Mesendoderm (in vitro differentiated cells): ENCODE measurements at regions not wholly inside any gene's neighbourhood (a gene's known extent, or its start where the extent isn't known, plus 50 kb on each side); places are given as distances from the start of the nearest gene placed in this dataset.
"Not testable (repeated sequence)": the region's sequence is repeated elsewhere in the genome, so short reads cannot be mapped to it uniquely, and the experiment has no call there.

Source experiments
- DNase-seq: peaks from one replicate; pipeline ENCODE4 v3.0.0; 2013
- H2AK5ac ChIP-seq: 2 replicates; pipeline ENCODE4 v1.6.1; 2013; ENCODE audit warnings: low read length, inconsistent platforms
- H2BK120ac ChIP-seq: 2 replicates; pipeline ENCODE4 v1.6.1; 2013; ENCODE audit warnings: low read depth, mild to moderate bottlenecking, low read length, moderate library complexity, mixed read lengths
- H2BK15ac ChIP-seq: replicated peaks from 2 replicates; pipeline ENCODE4 v1.6.1; 2013; ENCODE audit warnings: low read depth, mild to moderate bottlenecking, moderate library complexity
- H2BK5ac ChIP-seq: 2 replicates; pipeline ENCODE4 v1.6.1; 2013; ENCODE audit warnings: low read length, inconsistent platforms
- H3K18ac ChIP-seq: 2 replicates; pipeline ENCODE4 v1.6.1; 2013; ENCODE audit warnings: mild to moderate bottlenecking, low read length, mixed read lengths
- H3K23ac ChIP-seq: one replicate; pipeline ENCODE4 v1.6.1; 2013; ENCODE audit warnings: low read length
- H3K27ac ChIP-seq: 2 replicates; pipeline ENCODE4 v1.5.1; 2013; ENCODE audit warnings: low read depth, mild to moderate bottlenecking, inconsistent platforms, low read length, moderate library complexity
- H3K27me3 ChIP-seq: 2 replicates; pipeline ENCODE4 v1.6.1; 2013; ENCODE audit warnings: low read length, control low read depth, mild to moderate bottlenecking, inconsistent platforms; ENCODE audit not compliant: insufficient read depth, poor library complexity
- H3K36me3 ChIP-seq: 2 replicates; pipeline ENCODE4 v1.6.1; 2013; ENCODE audit warnings: low read length, inconsistent platforms; ENCODE audit not compliant: control insufficient read depth, insufficient read depth
- H3K4ac ChIP-seq: one replicate; pipeline ENCODE4 v1.6.1; 2013; ENCODE audit warnings: low read depth, mild to moderate bottlenecking, low read length, moderate library complexity
- H3K4me1 ChIP-seq: 2 replicates; pipeline ENCODE4 v1.6.1; 2013; ENCODE audit warnings: low read depth, low read length, inconsistent platforms; ENCODE audit not compliant: control insufficient read depth
- H3K4me2 ChIP-seq: 2 replicates; pipeline ENCODE4 v1.6.1; 2013; ENCODE audit warnings: low read length
- H3K4me3 ChIP-seq: 2 replicates; pipeline ENCODE4 v1.5.1; 2013; ENCODE audit warnings: mild to moderate bottlenecking, low read length
- H3K56ac ChIP-seq: one replicate; pipeline ENCODE4 v1.6.1; 2013; ENCODE audit warnings: low read length
- H3K79me1 ChIP-seq: 2 replicates; pipeline ENCODE4 v1.6.1; 2013; ENCODE audit warnings: low read length, inconsistent platforms
- H3K79me2 ChIP-seq: 2 replicates; pipeline ENCODE4 v1.6.1; 2013; ENCODE audit warnings: mild to moderate bottlenecking, low read length; ENCODE audit not compliant: control insufficient read depth, insufficient read depth
- H3K9ac ChIP-seq: 2 replicates; pipeline ENCODE4 v1.6.1; 2013; ENCODE audit warnings: low read length, inconsistent platforms
- H4K5ac ChIP-seq: one replicate; pipeline ENCODE4 v1.6.1; 2013; ENCODE audit warnings: low read length
- H4K8ac ChIP-seq: one replicate; pipeline ENCODE4 v1.6.1; 2013; ENCODE audit warnings: low read depth, mild to moderate bottlenecking, control low read depth, low read length, moderate library complexity
- WGBS: extraction: QIAGEN DNeasy Blood & Tissue Kit; methylation state at CpG from one replicate; pipeline ENCODE4 v1.1.7; 2013; ENCODE audit warnings: low lambda C conversion rate, missing lambda C conversion rate; ENCODE audit not compliant: insufficient coverage; ENCODE audit errors: extremely low coverage; 5-methylcytosine and 5-hydroxymethylcytosine counted together

- no peaks in the 10 kb centered on the region for H3K79me1 ChIP-seq
- H3K27me3 ChIP-seq = no peaks in the 10 kb centered on the region
- H3K56ac ChIP-seq = no peak overlapping the region
- no peaks in the 10 kb centered on the region for H3K79me2 ChIP-seq
- no peak overlapping the region for H3K4ac ChIP-seq
- H2BK5ac ChIP-seq = no peak overlapping the region
- no peak overlapping the region for H3K18ac ChIP-seq
- no peak overlapping the region for H3K9ac ChIP-seq
- no peak overlapping the region for H4K5ac ChIP-seq
- H3K4me1 ChIP-seq = peaks cover 6% of the 10 kb centered on the region
- no peaks in the 10 kb centered on the region for H3K36me3 ChIP-seq
- no peak overlapping the region for H2AK5ac ChIP-seq
- H3K27ac ChIP-seq = no peak overlapping the region
- no peak overlapping the region for H3K23ac ChIP-seq
- DNase-seq = peak; percentile 22
- H4K8ac ChIP-seq = no peak overlapping the region
- no peak overlapping the region for H3K4me3 ChIP-seq
- H3K4me2 ChIP-seq = no peak overlapping the region
- no peak overlapping the region for H2BK120ac ChIP-seq
- peak overlapping the region; percentile 23 for H2BK15ac ChIP-seq
Measured at GRCh38 chr3:66933233-66933632, 64.9 kb upstream of the KBTBD8 start.

- Histone ChIP-seq H3K27ac (no peak overlapping the region), H2AK5ac (no peak overlapping the region), H3K23ac (no peak overlapping the region), H3K4me3 (no peak overlapping the region), H3K79me1 (no peaks in the 10 kb centered on the region), H4K5ac (no peak overlapping the region), H3K27me3 (no peaks in the 10 kb centered on the region), H3K79me2 (no peaks in the 10 kb centered on the region), H3K4me1 (peaks cover 6% of the 10 kb centered on the region), H2BK120ac (no peak overlapping the region), H4K8ac (no peak overlapping the region), H3K56ac (no peak overlapping the region), H3K18ac (no peak overlapping the region), H3K36me3 (no peaks in the 10 kb centered on the region), H3K4me2 (no peak overlapping the region), H3K4ac (no peak overlapping the region), H2BK5ac (no peak overlapping the region), H3K9ac (no peak overlapping the region), H2BK15ac (no peak overlapping the region)
- no peak for DNase-seq
- no CpG with 5 or more reads among the region's 1 CpG for WGBS
Measured at GRCh38 chr3:66934041-66934440, 64.1 kb upstream of the KBTBD8 start.

GRCh38 chr3:66934725-66935124 lies 63.4 kb upstream of the KBTBD8 start:
- H3K79me1 ChIP-seq = no peaks in the 10 kb centered on the region
- no peak overlapping the region for H3K4me3 ChIP-seq
- no peak overlapping the region for H3K18ac ChIP-seq
- no peak overlapping the region for H2BK120ac ChIP-seq
- H4K5ac ChIP-seq = no peak overlapping the region
- no peak for DNase-seq
- H3K4ac ChIP-seq = no peak overlapping the region
- no peak overlapping the region for H3K56ac ChIP-seq
- H2BK5ac ChIP-seq = no peak overlapping the region
- no peak overlapping the region for H2BK15ac ChIP-seq
- no CpG with 5 or more reads among the region's 3 CpGs for WGBS
- H3K36me3 ChIP-seq = no peaks in the 10 kb centered on the region
- peaks cover 6% of the 10 kb centered on the region for H3K4me1 ChIP-seq
- H3K9ac ChIP-seq = no peak overlapping the region
- no peak overlapping the region for H2AK5ac ChIP-seq
- no peak overlapping the region for H3K27ac ChIP-seq
- H3K79me2 ChIP-seq = no peaks in the 10 kb centered on the region
- H3K23ac ChIP-seq = no peak overlapping the region
- H3K4me2 ChIP-seq = no peak overlapping the region
- H4K8ac ChIP-seq = no peak overlapping the region
- H3K27me3 ChIP-seq = no peaks in the 10 kb centered on the region

DNA sequence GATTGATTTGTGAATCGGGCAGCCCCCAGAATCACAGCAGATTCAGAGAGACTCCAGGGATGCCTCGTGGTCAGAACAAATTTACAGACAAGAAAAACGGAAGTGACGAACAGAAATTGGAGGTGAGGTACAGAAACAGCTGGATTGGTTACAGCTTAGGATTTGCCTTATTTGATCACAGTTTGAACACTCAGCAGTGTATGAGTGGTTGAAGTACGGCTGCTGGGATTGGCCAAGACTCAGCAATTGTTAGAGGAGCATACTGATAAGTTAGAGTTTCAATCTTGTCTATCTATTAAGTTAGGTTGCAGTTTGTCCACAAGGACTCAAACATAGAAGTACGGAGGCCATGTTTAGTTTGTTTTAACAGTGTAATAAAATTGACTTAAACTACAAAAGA lies 61.1 kb upstream of the KBTBD8 start:
- no CpG with 5 or more reads among the region's 6 CpGs for WGBS
- not testable (repeated sequence) for H4K8ac ChIP-seq, H3K27me3 ChIP-seq, H3K36me3 ChIP-seq, H4K5ac ChIP-seq, H3K79me1 ChIP-seq, H3K27ac ChIP-seq, H2BK5ac ChIP-seq, H2AK5ac ChIP-seq, H3K4ac ChIP-seq, H2BK120ac ChIP-seq, DNase-seq, H3K4me1 ChIP-seq, H3K79me2 ChIP-seq, H3K4me3 ChIP-seq, H2BK15ac ChIP-seq, H3K4me2 ChIP-seq, H3K56ac ChIP-seq, H3K18ac ChIP-seq, H3K9ac ChIP-seq, H3K23ac ChIP-seq

- Histone ChIP-seq H2BK15ac (no peak overlapping the region), H3K4me1 (no peaks in the 10 kb centered on the region), H3K79me1 (no peaks in the 10 kb centered on the region), H3K56ac (no peak overlapping the region), H3K4me3 (no peak overlapping the region), H3K18ac (no peak overlapping the region), H3K23ac (no peak overlapping the region), H2AK5ac (no peak overlapping the region), H3K4ac (no peak overlapping the region), H3K79me2 (no peaks in the 10 kb centered on the region), H3K9ac (no peak overlapping the region), H3K4me2 (no peak overlapping the region), H4K5ac (no peak overlapping the region), H3K27ac (no peak overlapping the region), H3K36me3 (no peaks in the 10 kb centered on the region), H4K8ac (no peak overlapping the region), H2BK120ac (no peak overlapping the region), H3K27me3 (no peaks in the 10 kb centered on the region), H2BK5ac (no peak overlapping the region)
- DNase-seq = peak; percentile 86
- WGBS = no CpG with 5 or more reads among the region's 5 CpGs
Measured at GRCh38 chr3:66938338-66938963, 59.7 kb upstream of the KBTBD8 start.

- H3K18ac ChIP-seq = no peak overlapping the region
- no peak for DNase-seq
- H3K27me3 ChIP-seq = no peaks in the 10 kb centered on the region
- no peaks in the 10 kb centered on the region for H3K79me1 ChIP-seq
- H3K4ac ChIP-seq = no peak overlapping the region
- no peaks in the 10 kb centered on the region for H3K4me1 ChIP-seq
- no peak overlapping the region for H2AK5ac ChIP-seq
- no CpG with 5 or more reads among the region's 2 CpGs for WGBS
- no peak overlapping the region for H4K5ac ChIP-seq
- no peak overlapping the region for H3K56ac ChIP-seq
- no peaks in the 10 kb centered on the region for H3K36me3 ChIP-seq
- H3K4me2 ChIP-seq = no peak overlapping the region
- H3K79me2 ChIP-seq = no peaks in the 10 kb centered on the region
- no peak overlapping the region for H3K23ac ChIP-seq
- H4K8ac ChIP-seq = no peak overlapping the region
- no peak overlapping the region for H2BK5ac ChIP-seq
- H3K4me3 ChIP-seq = no peak overlapping the region
- no peak overlapping the region for H2BK15ac ChIP-seq
- H2BK120ac ChIP-seq = no peak overlapping the region
- H3K27ac ChIP-seq = no peak overlapping the region
- H3K9ac ChIP-seq = no peak overlapping the region
Measured at GRCh38 chr3:66948041-66948440, 50.1 kb upstream of the KBTBD8 start.
